Left ventricle myocardium inferior (tissue), 1 donor: ENCODE measurements at regions not wholly inside any gene's neighbourhood (a gene's known extent, or its start where the extent isn't known, plus 50 kb on each side); places are given as distances from the start of the nearest gene placed in this dataset.

Source experiments
- DNase-seq: peaks from one replicate; pipeline ENCODE4 v3.0.0-alpha.2; 2020
- H3K27ac ChIP-seq: fragments of 200-600 bp; replicated peaks from 2 replicates; pipeline ENCODE4 v1.8.0; 2021
- H3K27me3 ChIP-seq: fragments of 200-600 bp; 2 replicates; pipeline ENCODE4 v1.8.0; 2021; ENCODE audit warnings: low read depth
- H3K36me3 ChIP-seq: fragments of 200-600 bp; 2 replicates; pipeline ENCODE4 v1.8.0; 2021
- H3K4me1 ChIP-seq: fragments of 200-600 bp; 2 replicates; pipeline ENCODE4 v1.8.0; 2021
- H3K4me3 ChIP-seq: fragments of 200-600 bp; 2 replicates; pipeline ENCODE4 v1.8.0; 2021; ENCODE audit warnings: mild to moderate bottlenecking, moderate library complexity
- H3K9me3 ChIP-seq: fragments of 200-600 bp; replicated peaks from 2 replicates; pipeline ENCODE4 v1.8.0; 2021
- CTCF ChIP-seq: fragments of 200-600 bp; IDR thresholded peaks from 2 replicates; pipeline ENCODE4 v1.8.0; 2021; ENCODE audit warnings: antibody characterized with exemption, mild to moderate bottlenecking, borderline replicate concordance
- intact Hi-C: fragments of 100-400 bp; cut with micrococcal nuclease; formaldehyde crosslinking; loops from one replicate; pipeline ENCODE4 v1.11.0; 2022
- donor health status: DM: no; HTN: yes; CAD: no; lungs with severe emphysema.

GRCh38 chr7:54662701-54663100, 96.3 kb downstream of the SEC61G start:
- Histone ChIP-seq H3K27ac (no peak overlapping the region), H3K27me3 (peaks cover 75% of the 10 kb centered on the region), H3K36me3 (no peaks in the 10 kb centered on the region), H3K4me3 (no peak overlapping the region), H3K9me3 (no peaks in the 10 kb centered on the region), H3K4me1 (peaks cover 12% of the 10 kb centered on the region)
- DNase-seq, result no peak
- intact Hi-C loops, result no loop called here
- no peak for TF ChIP-seq CTCF

DNA sequence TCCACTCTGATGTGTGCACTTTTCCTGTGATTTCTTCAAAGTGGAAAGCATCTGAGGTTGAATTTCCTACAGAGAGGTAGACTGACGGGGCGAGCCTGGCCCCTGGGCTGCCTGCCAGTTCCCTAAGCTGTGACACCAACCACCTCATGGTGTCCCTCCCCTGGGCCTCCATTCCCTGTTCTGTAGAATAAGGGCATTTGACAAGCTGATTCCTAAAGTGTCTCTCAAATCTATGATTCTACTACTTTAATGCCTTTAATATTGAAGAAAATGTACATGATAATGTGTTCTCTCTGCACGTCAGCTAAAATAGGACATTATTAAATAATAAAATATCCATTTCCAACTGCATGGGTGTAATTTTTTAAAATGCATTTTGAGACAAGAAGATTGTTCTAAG, 105.1 kb downstream of the SEC61G start:
- no peak for TF ChIP-seq CTCF
- H3K9me3 ChIP-seq, result no peaks in the 10 kb centered on the region
- no peak for DNase-seq
- intact Hi-C loops, result no loop called here
- H3K4me3 ChIP-seq, result no peak overlapping the region
- no peak overlapping the region for H3K27ac ChIP-seq
- H3K4me1 ChIP-seq, result no peaks in the 10 kb centered on the region
- no peaks in the 10 kb centered on the region for H3K36me3 ChIP-seq
- no peaks in the 10 kb centered on the region for H3K27me3 ChIP-seq

- Histone ChIP-seq H3K27ac (no peak overlapping the region), H3K4me3 (no peak overlapping the region), H3K36me3 (no peaks in the 10 kb centered on the region), H3K9me3 (no peaks in the 10 kb centered on the region), H3K4me1 (no peaks in the 10 kb centered on the region), H3K27me3 (no peaks in the 10 kb centered on the region)
- no peak for DNase-seq
- intact Hi-C loops, result no loop called here
- no peak for TF ChIP-seq CTCF
These were observed 100.9 kb downstream of the VSTM2A start for GRCh38 chr7:54643064-54643463.

DNA sequence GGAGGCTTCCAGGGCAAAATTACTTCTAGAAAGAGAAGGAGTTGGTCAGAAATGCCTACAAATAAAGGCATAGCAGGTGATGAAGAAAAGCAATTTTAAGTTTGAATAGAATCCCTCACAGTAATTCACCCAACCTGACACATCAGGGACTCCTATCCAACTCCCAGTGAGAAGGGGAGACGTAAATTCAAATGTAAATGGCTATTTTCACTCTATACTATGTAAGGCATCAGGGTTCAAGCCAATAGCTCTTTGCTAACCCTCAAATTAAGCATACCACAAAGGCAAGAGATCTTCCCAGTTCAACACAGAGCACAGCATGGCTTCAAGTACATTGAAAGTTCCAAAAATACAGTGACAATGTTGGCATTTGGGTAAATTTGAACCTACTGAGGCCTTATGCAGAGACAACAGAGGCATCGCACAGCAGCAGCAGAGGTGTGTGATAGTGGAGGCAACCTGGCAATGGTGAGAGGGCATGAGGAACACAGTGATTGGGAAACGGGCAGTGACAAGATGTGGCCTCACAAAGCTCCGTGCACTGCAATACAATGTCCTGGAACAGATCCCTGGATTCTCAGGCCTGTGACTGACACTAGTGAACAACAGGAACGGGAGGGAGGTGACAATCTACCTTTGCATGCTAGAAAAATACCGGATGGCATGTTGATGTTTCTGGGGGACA, 95.7 kb downstream of the VSTM2A start:
- H3K36me3 ChIP-seq, result no peaks in the 10 kb centered on the region
- no peak for DNase-seq
- intact Hi-C loops, result no loop called here
- no peaks in the 10 kb centered on the region for H3K4me1 ChIP-seq
- TF ChIP-seq CTCF, result no peak
- no peak overlapping the region for H3K4me3 ChIP-seq
- no peaks in the 10 kb centered on the region for H3K27me3 ChIP-seq
- no peak overlapping the region for H3K27ac ChIP-seq
- H3K9me3 ChIP-seq, result peaks cover 14% of the 10 kb centered on the region

GRCh38 chr7:54632696-54633095, 90.5 kb downstream of the VSTM2A start:
- Histone ChIP-seq H3K36me3 (no peaks in the 10 kb centered on the region), H3K4me1 (no peaks in the 10 kb centered on the region), H3K27ac (no peak overlapping the region), H3K27me3 (no peaks in the 10 kb centered on the region), H3K9me3 (peaks cover 23% of the 10 kb centered on the region), H3K4me3 (no peak overlapping the region)
- intact Hi-C loops, result no loop called here
- DNase-seq, result no peak
- TF ChIP-seq CTCF, result no peak
